Mammary epithelial cell (primary cell): ENCODE measurements at regions not wholly inside any gene's neighbourhood (a gene's known extent, or its start where the extent isn't known, plus 50 kb on each side); places are given as distances from the start of the nearest gene placed in this dataset.

ENCODE experiments used
- EZH2 ChIP-seq: IDR thresholded peaks from 2 replicates; pipeline ENCODE4 v1.6.1; 2012; ENCODE audit warnings: low read length, inconsistent platforms, borderline replicate concordance
- TF ChIP-seq, protein P1 (sequence below), 2 donors: IDR thresholded peaks in 1 of 2; conservative IDR thresholded peaks in 1 of 2; 2 replicates each; pipeline ENCODE4 v1.5.1; 2011 to 2012; ENCODE audit warnings: inconsistent platforms in 2 of 2, low read length in 2 of 2, mild to moderate bottlenecking in 2 of 2, control low read depth in 1 of 2, low read depth in 1 of 2; ENCODE audit not compliant: insufficient read depth in 1 of 2; ENCODE audit errors: extremely low read depth in 1 of 2

DNA sequence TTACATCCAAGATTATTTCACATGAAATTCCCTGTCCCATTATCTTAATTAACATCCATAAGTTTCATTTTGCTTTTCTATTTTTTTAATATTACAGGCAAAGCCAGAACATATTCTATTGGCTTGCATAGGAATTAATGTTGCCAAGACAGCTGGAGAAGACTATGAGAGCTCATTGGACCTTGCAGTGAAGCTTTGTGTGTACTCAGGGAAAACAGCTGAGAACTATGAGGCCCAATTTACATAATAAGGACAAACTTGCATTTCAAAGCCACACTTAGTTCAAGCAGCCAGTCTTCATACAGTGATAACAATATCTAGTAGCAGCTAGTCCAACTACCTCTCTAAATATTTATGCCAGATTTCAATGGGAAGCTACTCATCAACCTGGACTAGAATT lies 134.4 kb downstream of the DDX53 start:
- no peak for TF ChIP-seq EZH2
- TF ChIP-seq, protein P1, sequence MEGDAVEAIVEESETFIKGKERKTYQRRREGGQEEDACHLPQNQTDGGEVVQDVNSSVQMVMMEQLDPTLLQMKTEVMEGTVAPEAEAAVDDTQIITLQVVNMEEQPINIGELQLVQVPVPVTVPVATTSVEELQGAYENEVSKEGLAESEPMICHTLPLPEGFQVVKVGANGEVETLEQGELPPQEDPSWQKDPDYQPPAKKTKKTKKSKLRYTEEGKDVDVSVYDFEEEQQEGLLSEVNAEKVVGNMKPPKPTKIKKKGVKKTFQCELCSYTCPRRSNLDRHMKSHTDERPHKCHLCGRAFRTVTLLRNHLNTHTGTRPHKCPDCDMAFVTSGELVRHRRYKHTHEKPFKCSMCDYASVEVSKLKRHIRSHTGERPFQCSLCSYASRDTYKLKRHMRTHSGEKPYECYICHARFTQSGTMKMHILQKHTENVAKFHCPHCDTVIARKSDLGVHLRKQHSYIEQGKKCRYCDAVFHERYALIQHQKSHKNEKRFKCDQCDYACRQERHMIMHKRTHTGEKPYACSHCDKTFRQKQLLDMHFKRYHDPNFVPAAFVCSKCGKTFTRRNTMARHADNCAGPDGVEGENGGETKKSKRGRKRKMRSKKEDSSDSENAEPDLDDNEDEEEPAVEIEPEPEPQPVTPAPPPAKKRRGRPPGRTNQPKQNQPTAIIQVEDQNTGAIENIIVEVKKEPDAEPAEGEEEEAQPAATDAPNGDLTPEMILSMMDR (conservative IDR thresholded peaks at IDR 0.05 in 1 of 2, IDR thresholded peaks at IDR 0.05 in 1 of 2; ENCODE audit: extremely low read depth in 1 of 2, insufficient read depth in 1 of 2, low read depth in 1 of 2, low read length in 2 of 2) = no peak
